Adrenal gland (tissue), 5 donors: ENCODE measurements at regions not wholly inside any gene's neighbourhood (a gene's known extent, or its start where the extent isn't known, plus 50 kb on each side); places are given as distances from the start of the nearest gene placed in this dataset.

Experiments
- POLR2A ChIP-seq, 2 donors: fragments of 450-650 bp; IDR thresholded peaks; one replicate each; pipeline ENCODE4 v1.6.1; 2017; ENCODE audit warnings: antibody characterized with exemption in 2 of 2, mild to moderate bottlenecking in 2 of 2, moderate library complexity in 1 of 2
- TF ChIP-seq, protein P1 (sequence below), 6 experiments: fragments of 450-650 bp in 4 of 6; fragments of 200-600 bp in 2 of 6; sonication (generic) in 1 of 6; IDR thresholded peaks; 1 replicate in 5 of 6; 2 replicates in 1 of 6; pipeline versions ENCODE4 v1.5.1 to v1.8.0; 2016 to 2021; ENCODE audit warnings: antibody characterized with exemption in 6 of 6, mild to moderate bottlenecking in 2 of 6, moderate library complexity in 1 of 6
- donor health status: DM: no; HTN: no; CAD: no.

DNA sequence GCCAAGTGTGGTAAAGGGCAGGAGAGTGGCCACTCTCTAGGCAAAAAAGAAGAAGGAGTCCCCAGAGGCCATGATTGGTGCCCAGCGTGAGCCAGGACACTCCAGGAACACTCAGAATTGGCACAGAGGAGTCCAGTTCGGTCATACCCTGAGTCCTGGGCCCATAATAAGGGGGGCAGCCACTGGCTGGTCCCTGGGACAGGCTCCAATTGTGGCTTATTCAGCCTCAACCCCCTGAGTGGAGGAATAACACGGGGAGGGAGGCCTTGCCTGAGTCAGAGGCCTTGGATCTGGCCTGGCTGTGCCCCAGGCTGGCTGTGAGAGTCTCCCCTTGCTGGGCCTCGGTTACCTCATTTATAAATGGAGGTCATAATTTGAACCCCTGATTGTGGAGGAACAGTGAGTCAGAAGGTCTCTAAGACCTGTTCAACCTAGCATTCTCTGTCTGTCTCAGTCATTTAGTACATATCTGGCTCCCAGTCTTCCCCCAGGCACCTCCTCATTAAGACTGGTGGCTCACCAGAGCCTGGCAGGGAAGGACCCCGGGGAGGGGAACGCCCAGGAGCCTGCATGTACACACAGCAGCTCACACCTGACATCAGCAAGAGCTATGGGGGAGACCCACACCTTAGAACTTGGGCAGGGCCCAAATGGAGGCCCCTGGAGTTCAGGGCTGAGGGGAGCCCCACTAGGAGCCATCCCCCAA lies 95.9 kb upstream of the ATP2B2 start:
- no peak for TF ChIP-seq POLR2A (IDR thresholded peaks at IDR 0.05)
- TF ChIP-seq, protein P1, sequence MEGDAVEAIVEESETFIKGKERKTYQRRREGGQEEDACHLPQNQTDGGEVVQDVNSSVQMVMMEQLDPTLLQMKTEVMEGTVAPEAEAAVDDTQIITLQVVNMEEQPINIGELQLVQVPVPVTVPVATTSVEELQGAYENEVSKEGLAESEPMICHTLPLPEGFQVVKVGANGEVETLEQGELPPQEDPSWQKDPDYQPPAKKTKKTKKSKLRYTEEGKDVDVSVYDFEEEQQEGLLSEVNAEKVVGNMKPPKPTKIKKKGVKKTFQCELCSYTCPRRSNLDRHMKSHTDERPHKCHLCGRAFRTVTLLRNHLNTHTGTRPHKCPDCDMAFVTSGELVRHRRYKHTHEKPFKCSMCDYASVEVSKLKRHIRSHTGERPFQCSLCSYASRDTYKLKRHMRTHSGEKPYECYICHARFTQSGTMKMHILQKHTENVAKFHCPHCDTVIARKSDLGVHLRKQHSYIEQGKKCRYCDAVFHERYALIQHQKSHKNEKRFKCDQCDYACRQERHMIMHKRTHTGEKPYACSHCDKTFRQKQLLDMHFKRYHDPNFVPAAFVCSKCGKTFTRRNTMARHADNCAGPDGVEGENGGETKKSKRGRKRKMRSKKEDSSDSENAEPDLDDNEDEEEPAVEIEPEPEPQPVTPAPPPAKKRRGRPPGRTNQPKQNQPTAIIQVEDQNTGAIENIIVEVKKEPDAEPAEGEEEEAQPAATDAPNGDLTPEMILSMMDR (IDR thresholded peaks at IDR 0.05), result no peak
